HL-60 (cell line): ENCODE measurements at regions not wholly inside any gene's neighbourhood (a gene's known extent, or its start where the extent isn't known, plus 50 kb on each side); places are given as distances from the start of the nearest gene placed in this dataset.

Experiments
- GABPA ChIP-seq: IDR thresholded peaks from 2 replicates; pipeline ENCODE4 v1.6.1; 2012; ENCODE audit warnings: low read depth
- POLR2AphosphoS5 ChIP-seq: IDR thresholded peaks from 2 replicates; pipeline ENCODE4 v1.6.1; 2012; ENCODE audit warnings: low read depth
- REST ChIP-seq: IDR thresholded peaks from 2 replicates; pipeline ENCODE4 v1.6.1; 2012; ENCODE audit warnings: low read depth; ENCODE audit not compliant: insufficient replicate concordance
- TF ChIP-seq, protein P1 (sequence below): IDR thresholded peaks from one replicate; pipeline ENCODE4 v1.5.1; 2011; ENCODE audit warnings: low read length, control low read depth, inconsistent platforms; ENCODE audit not compliant: insufficient read depth

- TF ChIP-seq GABPA (no peak), POLR2AphosphoS5 (no peak), REST (no peak)
- TF ChIP-seq, protein P1, sequence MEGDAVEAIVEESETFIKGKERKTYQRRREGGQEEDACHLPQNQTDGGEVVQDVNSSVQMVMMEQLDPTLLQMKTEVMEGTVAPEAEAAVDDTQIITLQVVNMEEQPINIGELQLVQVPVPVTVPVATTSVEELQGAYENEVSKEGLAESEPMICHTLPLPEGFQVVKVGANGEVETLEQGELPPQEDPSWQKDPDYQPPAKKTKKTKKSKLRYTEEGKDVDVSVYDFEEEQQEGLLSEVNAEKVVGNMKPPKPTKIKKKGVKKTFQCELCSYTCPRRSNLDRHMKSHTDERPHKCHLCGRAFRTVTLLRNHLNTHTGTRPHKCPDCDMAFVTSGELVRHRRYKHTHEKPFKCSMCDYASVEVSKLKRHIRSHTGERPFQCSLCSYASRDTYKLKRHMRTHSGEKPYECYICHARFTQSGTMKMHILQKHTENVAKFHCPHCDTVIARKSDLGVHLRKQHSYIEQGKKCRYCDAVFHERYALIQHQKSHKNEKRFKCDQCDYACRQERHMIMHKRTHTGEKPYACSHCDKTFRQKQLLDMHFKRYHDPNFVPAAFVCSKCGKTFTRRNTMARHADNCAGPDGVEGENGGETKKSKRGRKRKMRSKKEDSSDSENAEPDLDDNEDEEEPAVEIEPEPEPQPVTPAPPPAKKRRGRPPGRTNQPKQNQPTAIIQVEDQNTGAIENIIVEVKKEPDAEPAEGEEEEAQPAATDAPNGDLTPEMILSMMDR: no peak
Observed at GRCh38 chr5:73242735-73243134, 69.7 kb downstream of the TMEM174 start.
